Neural cell (in vitro differentiated cells): ENCODE measurements at regions not wholly inside any gene's neighbourhood (a gene's known extent, or its start where the extent isn't known, plus 50 kb on each side); places are given as distances from the start of the nearest gene placed in this dataset.

Experiments
- H2AFZ ChIP-seq: fragments of 200-600, 300-800 bp; sonication (generic), shearing (Covaris generic); 2 replicates; pipeline ENCODE4 v1.6.0; 2014; ENCODE audit warnings: low read depth, mild to moderate bottlenecking, antibody characterized with exemption, low read length, moderate library complexity
- H3F3A ChIP-seq: fragments of 200-600 bp; shearing (Covaris generic); 2 replicates; pipeline ENCODE4 v1.6.1; 2016; ENCODE audit warnings: mild to moderate bottlenecking, moderate library complexity, mixed read lengths, antibody characterized with exemption, low read length; ENCODE audit not compliant: insufficient read depth, poor library complexity, severe bottlenecking
- H3K27ac ChIP-seq: fragments of 200-600, 300-800 bp; sonication (generic), shearing (Covaris generic); 2 replicates; pipeline ENCODE4 v1.5.1; 2014; ENCODE audit warnings: mild to moderate bottlenecking, low read length, moderate library complexity
- H3K27me3 ChIP-seq: fragments of 300-800, 200-600 bp; sonication (generic), shearing (Covaris generic); 2 replicates; pipeline ENCODE4 v1.6.0; 2014; ENCODE audit warnings: mild to moderate bottlenecking, low read depth, low read length, moderate library complexity; ENCODE audit not compliant: insufficient read depth
- H3K36me3 ChIP-seq: fragments of 300-800, 200-600 bp; sonication (generic), shearing (Covaris generic); 2 replicates; pipeline ENCODE4 v1.5.1; 2014; ENCODE audit warnings: mild to moderate bottlenecking, antibody characterized with exemption, low read length, moderate library complexity; ENCODE audit not compliant: insufficient read depth
- H3K4me2 ChIP-seq: fragments of 300-800, 200-600 bp; sonication (generic), shearing (Covaris generic); 2 replicates; pipeline ENCODE4 v1.6.0; 2014; ENCODE audit warnings: mild to moderate bottlenecking, low read length
- H3K4me3 ChIP-seq: fragments of 300-800, 200-600 bp; sonication (generic), shearing (Covaris generic); 2 replicates; pipeline ENCODE4 v1.5.1; 2014; ENCODE audit warnings: mild to moderate bottlenecking, low read length, moderate library complexity
- H3K79me2 ChIP-seq: fragments of 200-600 bp; shearing (Covaris generic); replicated peaks from 2 replicates; pipeline ENCODE4 v1.6.0; 2014; ENCODE audit warnings: mild to moderate bottlenecking, low read length, moderate library complexity; ENCODE audit not compliant: insufficient read depth
- H3K9ac ChIP-seq: fragments of 300-800, 200-600 bp; sonication (generic), shearing (Covaris generic); 2 replicates; pipeline ENCODE4 v1.6.1; 2016; ENCODE audit warnings: mild to moderate bottlenecking, low read length, mixed read lengths
- H3K9me2 ChIP-seq: fragments of 200-600 bp; shearing (Covaris generic); 2 replicates; pipeline ENCODE4 v1.6.1; 2016; ENCODE audit warnings: mild to moderate bottlenecking, low read length, mixed read lengths; ENCODE audit not compliant: insufficient read depth
- H3K9me3 ChIP-seq: fragments of 200-600, 300-800 bp; sonication (generic), shearing (Covaris generic); 2 replicates; pipeline ENCODE4 v1.6.1; 2016; ENCODE audit warnings: mild to moderate bottlenecking, mixed run types, low read length, moderate library complexity, mixed read lengths
- H4K20me1 ChIP-seq: fragments of 200-600 bp; shearing (Covaris generic); 2 replicates; pipeline ENCODE4 v1.6.1; 2016; ENCODE audit warnings: mild to moderate bottlenecking, mixed run types; ENCODE audit not compliant: insufficient read depth
- EP300 ChIP-seq: fragments of 450-650 bp; conservative IDR thresholded peaks from 2 replicates; pipeline ENCODE4 v1.6.1; 2014; ENCODE audit warnings: antibody characterized with exemption, mild to moderate bottlenecking, moderate library complexity; ENCODE audit not compliant: poor library complexity, severe bottlenecking
- EZH2 ChIP-seq: fragments of 200-600, 300-800 bp; shearing (Covaris generic), sonication (generic); IDR thresholded peaks from 2 replicates; pipeline ENCODE4 v1.6.1; 2014; ENCODE audit warnings: antibody characterized with exemption, low read length, borderline replicate concordance, mild to moderate bottlenecking; ENCODE audit not compliant: insufficient read depth, poor library complexity, severe bottlenecking
- MXI1 ChIP-seq: fragments of 450-650 bp; conservative IDR thresholded peaks from 2 replicates; pipeline ENCODE4 v1.6.1; 2014; ENCODE audit warnings: antibody characterized with exemption, mild to moderate bottlenecking; ENCODE audit not compliant: poor library complexity, severe bottlenecking
- POLR2AphosphoS5 ChIP-seq: IDR thresholded peaks from 2 replicates; pipeline ENCODE4 v1.6.1; 2012
- RAD21 ChIP-seq: fragments of 450-650 bp; conservative IDR thresholded peaks from 2 replicates; pipeline ENCODE4 v1.6.1; 2014; ENCODE audit warnings: antibody characterized with exemption, mild to moderate bottlenecking, moderate library complexity
- REST ChIP-seq: IDR thresholded peaks from 2 replicates; pipeline ENCODE4 v1.6.1; 2012; ENCODE audit warnings: borderline replicate concordance
- TAF1 ChIP-seq: IDR thresholded peaks from 2 replicates; pipeline ENCODE4 v1.6.1; 2012; ENCODE audit warnings: low read depth
- TF ChIP-seq, protein P1 (sequence below): fragments of 450-650 bp; IDR thresholded peaks from 2 replicates; pipeline ENCODE4 v1.5.1; 2014; ENCODE audit warnings: antibody characterized with exemption, mild to moderate bottlenecking, moderate library complexity; ENCODE audit not compliant: poor library complexity, severe bottlenecking

GRCh38 chr7:18289788-18290187 lies 205.8 kb upstream of the HDAC9 start:
- H3K36me3 ChIP-seq, result no peaks in the 10 kb centered on the region
- H3K9me2 ChIP-seq, result no peaks in the 10 kb centered on the region
- no peaks in the 10 kb centered on the region for H3K27me3 ChIP-seq

GRCh38 chr7:18290223-18290622 lies 205.3 kb upstream of the HDAC9 start:
- Histone ChIP-seq H3F3A (no peaks in the 10 kb centered on the region), H3K9me2 (no peaks in the 10 kb centered on the region), H4K20me1 (no peaks in the 10 kb centered on the region), H3K4me2 (no peak overlapping the region), H3K27me3 (no peaks in the 10 kb centered on the region), H3K79me2 (no peaks in the 10 kb centered on the region), H3K9me3 (no peaks in the 10 kb centered on the region), H3K4me3 (no peak overlapping the region), H3K27ac (no peak overlapping the region), H3K36me3 (no peaks in the 10 kb centered on the region), H2AFZ (no peak overlapping the region), H3K9ac (no peak overlapping the region)
- TF ChIP-seq, protein P1, sequence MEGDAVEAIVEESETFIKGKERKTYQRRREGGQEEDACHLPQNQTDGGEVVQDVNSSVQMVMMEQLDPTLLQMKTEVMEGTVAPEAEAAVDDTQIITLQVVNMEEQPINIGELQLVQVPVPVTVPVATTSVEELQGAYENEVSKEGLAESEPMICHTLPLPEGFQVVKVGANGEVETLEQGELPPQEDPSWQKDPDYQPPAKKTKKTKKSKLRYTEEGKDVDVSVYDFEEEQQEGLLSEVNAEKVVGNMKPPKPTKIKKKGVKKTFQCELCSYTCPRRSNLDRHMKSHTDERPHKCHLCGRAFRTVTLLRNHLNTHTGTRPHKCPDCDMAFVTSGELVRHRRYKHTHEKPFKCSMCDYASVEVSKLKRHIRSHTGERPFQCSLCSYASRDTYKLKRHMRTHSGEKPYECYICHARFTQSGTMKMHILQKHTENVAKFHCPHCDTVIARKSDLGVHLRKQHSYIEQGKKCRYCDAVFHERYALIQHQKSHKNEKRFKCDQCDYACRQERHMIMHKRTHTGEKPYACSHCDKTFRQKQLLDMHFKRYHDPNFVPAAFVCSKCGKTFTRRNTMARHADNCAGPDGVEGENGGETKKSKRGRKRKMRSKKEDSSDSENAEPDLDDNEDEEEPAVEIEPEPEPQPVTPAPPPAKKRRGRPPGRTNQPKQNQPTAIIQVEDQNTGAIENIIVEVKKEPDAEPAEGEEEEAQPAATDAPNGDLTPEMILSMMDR, result no peak
- TF ChIP-seq EZH2 (no peak), EP300 (no peak), POLR2AphosphoS5 (no peak)

More at GRCh38 chr7:18289788-18290187, 205.8 kb upstream of the HDAC9 start:
- H3K27ac ChIP-seq, result no peak overlapping the region
- H4K20me1 ChIP-seq, result no peaks in the 10 kb centered on the region
- no peaks in the 10 kb centered on the region for H3F3A ChIP-seq
- no peaks in the 10 kb centered on the region for H3K79me2 ChIP-seq
- H2AFZ ChIP-seq, result no peak overlapping the region
- no peak overlapping the region for H3K4me2 ChIP-seq
- H3K9me3 ChIP-seq, result no peaks in the 10 kb centered on the region
- TF ChIP-seq, protein P1, result no peak
- TF ChIP-seq REST (no peak), MXI1 (no peak), POLR2AphosphoS5 (no peak), TAF1 (no peak), RAD21 (no peak), EP300 (no peak)
- H3K9ac ChIP-seq, result no peak overlapping the region
- H3K4me3 ChIP-seq, result no peak overlapping the region
